Naive thymus-derived CD4-positive, alpha-beta T cell (primary cell): ENCODE measurements at regions not wholly inside any gene's neighbourhood (a gene's known extent, or its start where the extent isn't known, plus 50 kb on each side); places are given as distances from the start of the nearest gene placed in this dataset.

Source experiments
- ATAC-seq: fragments of 150-1000 bp; cut with Tn5 transposase; 2 replicates; pipeline ENCODE4 v1.10.0; 2021; ENCODE audit warnings: mild to moderate bottlenecking, moderate library complexity
- CTCF ChIA-PET: fragments of 350-600 bp; sonication (Branson Sonifier 250); formaldehyde crosslinking; loops from one replicate; lab custom pipeline; 2021; ENCODE audit warnings: antibody characterized with exemption; lab: Charles Lee
- POLR2A ChIA-PET: fragments of 350-600 bp; sonication (Branson Sonifier 250); formaldehyde crosslinking; loops from one replicate; lab custom pipeline; 2021; ENCODE audit warnings: antibody characterized with exemption, inconsistent platforms; lab: Charles Lee
- DNase-seq, 9 donors: peaks; one replicate each; pipeline versions ENCODE4 v3.0.0 to v3.0.0-alpha.2; 2020 to 2022; ENCODE audit warnings: mixed read lengths in 1 of 9
- H3K27ac ChIP-seq: one replicate; pipeline ENCODE4 v1.7.0; 2013; ENCODE audit warnings: mild to moderate bottlenecking, low read depth, low read length, moderate library complexity
- H3K27me3 ChIP-seq, 2 donors: one replicate each; pipeline ENCODE4 v1.7.0; 2013; ENCODE audit warnings: low read length in 2 of 2, mild to moderate bottlenecking in 2 of 2, moderate library complexity in 2 of 2; ENCODE audit not compliant: control insufficient read depth in 2 of 2, insufficient read depth in 2 of 2
- H3K36me3 ChIP-seq, 3 experiments: 1 replicate in 2 of 3; 2 replicates in 1 of 3; pipeline ENCODE4 v1.7.0; 2013; ENCODE audit warnings: low read length in 3 of 3, mild to moderate bottlenecking in 3 of 3, moderate library complexity in 1 of 3; ENCODE audit not compliant: insufficient read depth in 3 of 3, control insufficient read depth in 2 of 3
- H3K4me1 ChIP-seq, 2 donors: one replicate each; pipeline ENCODE4 v1.7.0; 2013; ENCODE audit warnings: low read length in 2 of 2, mild to moderate bottlenecking in 2 of 2, moderate library complexity in 1 of 2; ENCODE audit not compliant: control insufficient read depth in 2 of 2, insufficient read depth in 2 of 2
- H3K4me3 ChIP-seq: 2 replicates; pipeline ENCODE4 v1.7.0; 2013; ENCODE audit warnings: mild to moderate bottlenecking, low read length
- H3K9me3 ChIP-seq, 3 experiments: 1 replicate in 2 of 3; 2 replicates in 1 of 3; pipeline ENCODE4 v1.7.0; 2013; ENCODE audit warnings: low read length in 3 of 3; ENCODE audit not compliant: control insufficient read depth in 2 of 3
- H3K27ac Mint-ChIP-seq, 9 donors: one replicate each; pipeline ENCODE4 v1.8.0; 2020 to 2022; ENCODE audit warnings: mixed read lengths in 9 of 9, mild to moderate bottlenecking in 8 of 9, moderate library complexity in 5 of 9, inconsistent platforms in 2 of 9
- H3K27me3 Mint-ChIP-seq, 5 donors: one replicate each; pipeline ENCODE4 v1.8.0; 2021 to 2022; ENCODE audit warnings: mixed read lengths in 5 of 5, mild to moderate bottlenecking in 1 of 5
- H3K36me3 Mint-ChIP-seq, 5 donors: one replicate each; pipeline ENCODE4 v1.8.0; 2020 to 2022; ENCODE audit warnings: mixed read lengths in 5 of 5, mild to moderate bottlenecking in 3 of 5, inconsistent platforms in 1 of 5
- H3K4me1 Mint-ChIP-seq, 7 donors: one replicate each; pipeline ENCODE4 v1.8.0; 2020 to 2022; ENCODE audit warnings: mixed read lengths in 7 of 7, mild to moderate bottlenecking in 3 of 7, inconsistent platforms in 1 of 7
- H3K4me3 Mint-ChIP-seq, 10 donors: one replicate each; pipeline ENCODE4 v1.8.0; 2020 to 2022; ENCODE audit warnings: mild to moderate bottlenecking in 10 of 10, mixed read lengths in 10 of 10, moderate library complexity in 6 of 10, inconsistent platforms in 2 of 10
- H3K9me3 Mint-ChIP-seq, 11 donors: one replicate each; pipeline ENCODE4 v1.8.0; 2020 to 2022; ENCODE audit warnings: mixed read lengths in 11 of 11, mild to moderate bottlenecking in 4 of 11, inconsistent platforms in 1 of 11, moderate library complexity in 1 of 11
- intact Hi-C, 2 donors: fragments of 100-400 bp; cut with micrococcal nuclease; formaldehyde crosslinking; loops; one replicate each; pipeline ENCODE4 v1.15.1; 2023

- Histone ChIP-seq H3K27ac (no peak overlapping the region), H3K4me1 (no peaks in the 10 kb centered on the region), H3K4me3 (no peak overlapping the region), H3K36me3 (no peaks in the 10 kb centered on the region), H3K27me3 (no peaks in the 10 kb centered on the region), H3K9me3 (no peaks in the 10 kb centered on the region)
- ATAC-seq (no peak), DNase-seq (no peak)
- Mint-ChIP-seq H3K36me3 (peaks cover 11 to 48% (median 22%) of the 10 kb centered on the region in 5 donors), H3K4me1 (peaks cover 3 to 26% (median 14%) of the 10 kb centered on the region in 7 donors), H3K27ac (peak overlapping the region in 1 of 9 donors; percentile 12), H3K27me3 (no peaks in the 10 kb centered on the region), H3K4me3 (no peak overlapping the region), H3K9me3 (peaks cover 0 to 27% (median 9%) of the 10 kb centered on the region in 11 donors)
- ChIA-PET CTCF (interaction anchor here (1.0 kb wide), 1 partner anchor 127 kb away, joined by 3 read pairs; the partner anchor contains the start of gene ITGA4), POLR2A (interaction anchor here (0.6 kb wide), 1 partner anchor 25 kb away, joined by 4 read pairs; no protein-coding TSS in a partner anchor)
- intact Hi-C loops: no loop called here
Observed at GRCh38 chr2:181330286-181330685, 126.9 kb upstream of the ITGA4 start.

- Histone ChIP-seq H3K36me3 (no peaks in the 10 kb centered on the region), H3K27me3 (no peaks in the 10 kb centered on the region), H3K9me3 (no peaks in the 10 kb centered on the region), H3K27ac (no peak overlapping the region), H3K4me3 (no peak overlapping the region), H3K4me1 (no peaks in the 10 kb centered on the region)
- POLR2A ChIA-PET: no interaction called here
- Mint-ChIP-seq H3K36me3 (peaks cover 11 to 47% (median 22%) of the 10 kb centered on the region in 5 donors), H3K9me3 (peaks cover 0 to 27% (median 9%) of the 10 kb centered on the region in 11 donors), H3K27me3 (no peaks in the 10 kb centered on the region), H3K27ac (peak overlapping the region in 1 of 9 donors; percentile 12), H3K4me1 (peaks cover 0 to 14% (median 7%) of the 10 kb centered on the region in 7 donors), H3K4me3 (no peak overlapping the region)
- no peak for ATAC-seq
- intact Hi-C loops: no loop called here
- CTCF ChIA-PET: interaction anchor here (0.6 kb wide), 1 partner anchor 27 kb away, joined by 3 read pairs; no protein-coding TSS in a partner anchor
- DNase-seq: no peak
Observed at GRCh38 chr2:181332044-181332605, 125.1 kb upstream of the ITGA4 start.

- no peak overlapping the region for H3K4me3 Mint-ChIP-seq
- intact Hi-C loops: no loop called here
- H3K4me1 Mint-ChIP-seq: peaks cover 0 to 14% (median 7%) of the 10 kb centered on the region in 7 donors
- H3K36me3 Mint-ChIP-seq: peaks cover 3 to 43% (median 24%) of the 10 kb centered on the region in 5 donors
- H3K27me3 Mint-ChIP-seq: no peaks in the 10 kb centered on the region
- Histone ChIP-seq H3K36me3 (no peaks in the 10 kb centered on the region), H3K9me3 (no peaks in the 10 kb centered on the region), H3K4me1 (no peaks in the 10 kb centered on the region), H3K4me3 (no peak overlapping the region), H3K27me3 (no peaks in the 10 kb centered on the region), H3K27ac (no peak overlapping the region)
- ChIA-PET CTCF (interaction anchor here (0.5 to 1.0 kb wide), 2 partner anchors 13 to 31 kb away, joined by 4 read pairs; no protein-coding TSS in a partner anchor), POLR2A (interaction anchor here (0.8 to 1.4 kb wide), 2 partner anchors 11 to 61 kb away, joined by 3 read pairs; no protein-coding TSS in a partner anchor)
- ATAC-seq: no peak
- H3K9me3 Mint-ChIP-seq: peaks cover 0 to 26% (median 2%) of the 10 kb centered on the region in 11 donors
- no peak for DNase-seq
- H3K27ac Mint-ChIP-seq: peak overlapping the region in 1 of 9 donors; percentile 9
Observed at GRCh38 chr2:181334158-181334826, 122.9 kb upstream of the ITGA4 start.

GRCh38 chr2:181340891-181341290 is 116.3 kb upstream of the ITGA4 start:
- H3K4me3 ChIP-seq: no peak overlapping the region
- no peaks in the 10 kb centered on the region for H3K36me3 ChIP-seq
- ChIA-PET CTCF (interaction anchor here (0.6 kb wide), 1 partner anchor 30 kb away, joined by 3 read pairs; no protein-coding TSS in a partner anchor), POLR2A (no interaction called here)
- no peak overlapping the region for H3K27ac Mint-ChIP-seq
- H3K27ac ChIP-seq: no peak overlapping the region
- DNase-seq (no peak), ATAC-seq (peak; percentile 71)
- H3K4me1 ChIP-seq: no peaks in the 10 kb centered on the region
- no peaks in the 10 kb centered on the region for H3K27me3 ChIP-seq
- H3K4me1 Mint-ChIP-seq: peaks cover 0 to 16% (median 3%) of the 10 kb centered on the region in 7 donors
- intact Hi-C loops: no loop called here
- H3K4me3 Mint-ChIP-seq: no peak overlapping the region
- H3K36me3 Mint-ChIP-seq: peaks cover 20 to 45% (median 38%) of the 10 kb centered on the region in 5 donors
- H3K27me3 Mint-ChIP-seq: no peaks in the 10 kb centered on the region
- H3K9me3 ChIP-seq: no peaks in the 10 kb centered on the region
- H3K9me3 Mint-ChIP-seq: peaks cover 0 to 22% (median 0%) of the 10 kb centered on the region in 11 donors

DNA sequence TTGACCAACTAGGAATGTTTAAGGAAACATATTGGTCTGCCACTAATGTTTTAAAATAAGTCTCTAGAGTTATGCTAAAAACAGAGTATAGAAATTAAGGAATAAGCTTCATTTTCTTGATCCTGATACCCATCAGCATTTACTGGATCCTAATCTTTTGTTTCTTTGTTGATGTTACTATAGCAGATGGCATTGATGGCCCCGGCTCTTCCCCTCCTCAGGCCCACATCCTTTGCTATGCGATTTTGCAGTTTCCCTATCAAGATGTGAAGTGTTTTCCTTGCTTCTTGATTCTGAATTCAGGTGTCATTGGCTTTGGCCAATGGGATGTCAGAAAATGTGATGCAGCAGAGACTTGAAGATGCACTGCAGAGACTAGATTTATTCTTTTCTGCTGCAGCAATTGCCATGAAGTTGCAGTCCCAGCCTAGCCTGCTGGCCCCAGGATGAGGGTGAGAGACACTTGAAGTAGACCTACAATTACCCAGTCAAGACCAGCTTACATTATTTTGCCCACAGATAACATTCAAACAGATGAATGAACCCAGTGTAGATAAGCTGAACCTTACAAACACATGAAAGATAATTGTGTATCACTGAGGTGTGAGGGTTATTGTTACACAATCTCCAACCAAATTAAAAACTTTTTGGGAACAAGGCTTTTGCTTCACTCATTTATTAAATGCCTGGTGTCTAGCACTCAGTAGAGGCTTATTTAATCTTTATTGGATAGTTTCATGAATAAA is 115.2 kb upstream of the ITGA4 start:
- Histone ChIP-seq H3K36me3 (no peaks in the 10 kb centered on the region), H3K27ac (no peak overlapping the region), H3K4me3 (no peak overlapping the region), H3K4me1 (no peaks in the 10 kb centered on the region), H3K9me3 (no peaks in the 10 kb centered on the region), H3K27me3 (no peaks in the 10 kb centered on the region)
- DNase-seq (no peak), ATAC-seq (peak; percentile 62)
- Mint-ChIP-seq H3K4me1 (peaks cover 0 to 16% (median 3%) of the 10 kb centered on the region in 7 donors), H3K27me3 (no peaks in the 10 kb centered on the region), H3K27ac (peak overlapping the region in 4 of 9 donors; percentile 10 to 55 (median 38)), H3K36me3 (peaks cover 20 to 50% (median 41%) of the 10 kb centered on the region in 5 donors), H3K9me3 (peaks cover 0 to 24% (median 0%) of the 10 kb centered on the region in 11 donors), H3K4me3 (no peak overlapping the region)
- ChIA-PET CTCF (no interaction called here), POLR2A (interaction anchor here (0.6 to 1.9 kb wide), 4 partner anchors 23 to 57 kb away, joined by 3 to 6 read pairs (median 4); no protein-coding TSS in a partner anchor)
- intact Hi-C loops: no loop called here

DNA sequence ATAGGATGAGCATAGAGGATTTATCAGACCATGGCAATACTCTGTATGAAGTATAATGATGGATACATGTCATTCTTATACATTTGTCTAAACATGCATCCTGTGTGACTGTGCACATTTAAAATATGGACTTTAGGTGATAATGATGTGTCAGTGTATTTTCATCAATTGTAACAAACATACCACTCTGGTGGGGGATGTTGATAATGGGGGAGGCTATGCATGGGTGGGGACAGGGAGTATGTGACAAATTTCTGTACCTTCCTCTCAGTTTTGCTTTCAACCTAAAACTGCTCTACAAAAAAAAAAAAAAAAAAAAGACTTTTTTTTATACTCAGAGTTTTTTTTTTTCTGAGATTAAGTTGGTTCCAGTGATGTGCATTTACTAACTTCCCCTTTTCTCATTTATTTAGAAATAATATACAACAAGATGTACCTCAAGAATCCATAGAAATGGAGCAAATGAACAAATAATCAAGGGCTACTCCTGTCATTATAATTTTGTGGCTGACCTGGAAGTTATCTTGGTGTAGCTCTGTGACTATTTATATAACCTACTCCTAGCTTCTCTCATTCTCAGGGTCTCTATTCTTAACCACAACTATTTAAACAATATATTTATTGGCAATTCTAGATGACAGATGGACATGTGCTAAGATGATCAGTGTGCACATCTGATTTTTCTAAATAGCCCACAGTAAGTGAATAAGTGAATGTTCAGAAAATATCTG is 108.9 kb upstream of the ITGA4 start:
- intact Hi-C loops: no loop called here
- DNase-seq: no peak
- no peak for ATAC-seq
- no peaks in the 10 kb centered on the region for H3K27me3 Mint-ChIP-seq
- Histone ChIP-seq H3K9me3 (no peaks in the 10 kb centered on the region), H3K27ac (no peak overlapping the region), H3K27me3 (no peaks in the 10 kb centered on the region), H3K4me3 (no peak overlapping the region), H3K36me3 (no peaks in the 10 kb centered on the region), H3K4me1 (no peaks in the 10 kb centered on the region)
- CTCF ChIA-PET: no interaction called here
- POLR2A ChIA-PET: no interaction called here
- no peak overlapping the region for H3K4me3 Mint-ChIP-seq
- H3K4me1 Mint-ChIP-seq: peaks cover 4 to 11% (median 9%) of the 10 kb centered on the region in 7 donors
- H3K27ac Mint-ChIP-seq: no peak overlapping the region
- peaks cover 0 to 16% (median 0%) of the 10 kb centered on the region in 11 donors for H3K9me3 Mint-ChIP-seq
- peaks cover under 1 to 27% (median 7%) of the 10 kb centered on the region in 5 donors for H3K36me3 Mint-ChIP-seq
